22Rv1 (cell line): ENCODE measurements at regions not wholly inside any gene's neighbourhood (a gene's known extent, or its start where the extent isn't known, plus 50 kb on each side); places are given as distances from the start of the nearest gene placed in this dataset.

Experiments used
- CTCF ChIP-seq: fragments of 450-650 bp; IDR thresholded peaks from 2 replicates; pipeline ENCODE4 v1.5.1; 2017; ENCODE audit warnings: mild to moderate bottlenecking
- ZFX ChIP-seq: fragments of 450-650 bp; IDR thresholded peaks from 2 replicates; pipeline ENCODE4 v1.6.1; 2017; ENCODE audit warnings: antibody characterized with exemption, borderline replicate concordance

DNA sequence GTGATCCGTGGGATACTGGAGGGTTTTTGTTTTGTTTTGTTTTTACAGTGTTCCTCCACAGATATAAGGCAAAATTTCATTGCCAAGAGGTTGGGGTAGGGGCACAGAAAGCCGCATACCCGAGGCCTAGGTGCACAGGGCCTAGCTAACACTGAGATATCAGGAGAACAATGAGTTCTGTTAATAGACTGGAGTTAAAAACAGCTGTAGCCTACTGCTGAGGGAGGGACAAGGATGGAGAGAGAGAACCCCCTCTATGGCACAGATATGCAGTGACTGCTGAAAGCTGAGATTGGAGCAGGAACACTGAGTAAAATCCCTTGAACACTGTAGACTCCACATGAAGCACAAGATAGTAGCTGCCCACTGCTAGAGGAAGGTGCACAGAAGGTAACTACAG lies 53.1 kb upstream of the MAP3K13 start:
- no peak for TF ChIP-seq CTCF
- TF ChIP-seq ZFX = no peak
